NCI-H510A treated with DMSO at 0.1 percent for 48 hours (cell line): ENCODE measurements at regions not wholly inside any gene's neighbourhood (a gene's known extent, or its start where the extent isn't known, plus 50 kb on each side); places are given as distances from the start of the nearest gene placed in this dataset.

ENCODE experiments used
- DNase-seq: peaks from one replicate; lab custom pipeline; 2025; lab: John Stamatoyannopoulos, UW

DNA sequence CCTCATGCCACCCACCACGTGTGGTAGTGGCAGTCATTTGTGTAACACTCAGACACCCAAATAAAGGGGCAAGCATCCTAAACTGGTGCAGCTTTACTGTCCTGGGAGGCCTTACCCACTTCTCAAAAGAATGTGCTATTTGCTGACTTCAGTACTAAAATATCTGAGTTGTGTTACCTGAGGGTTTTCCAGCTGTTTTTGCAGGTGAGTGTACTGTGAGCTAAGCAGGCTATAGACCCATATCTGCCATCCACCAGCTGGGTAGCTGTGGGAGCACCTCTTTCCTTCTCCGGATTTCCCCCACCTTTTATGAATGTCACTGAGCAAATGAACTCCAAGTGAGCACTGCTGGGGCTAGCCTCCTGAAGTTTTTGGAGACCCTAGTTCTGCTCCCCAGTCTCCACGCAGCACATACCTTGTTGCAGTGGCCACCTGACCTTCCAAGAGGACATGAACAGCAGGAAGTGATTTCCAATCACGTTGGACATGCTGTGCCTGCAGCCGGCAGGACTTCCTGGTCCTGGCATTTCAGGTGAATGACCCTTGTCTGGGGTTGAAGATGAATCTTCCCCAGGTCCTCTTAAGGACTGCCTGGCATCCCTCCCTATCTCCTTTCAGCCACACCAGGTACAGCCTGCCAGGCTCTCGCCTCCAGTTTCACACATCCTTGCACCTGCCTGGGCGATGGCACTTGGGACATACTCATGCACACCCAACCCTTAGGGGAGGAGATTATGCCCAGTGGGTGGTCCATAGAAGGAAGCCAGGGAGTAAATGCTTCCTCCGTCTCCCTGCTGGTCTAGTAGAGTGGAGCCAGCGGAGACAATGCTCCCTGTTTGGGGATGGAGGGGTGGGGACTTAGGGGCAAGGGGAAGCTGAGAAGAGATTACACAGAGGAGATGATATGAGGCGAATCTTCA lies 109.5 kb upstream of the SPATA13 start:
- peak; percentile 13 for DNase-seq

- DNase-seq, result no peak
These were observed 107.7 kb upstream of the SPATA13 start for GRCh38 chr13:24052547-24053518.

- DNase-seq, result peak; percentile 58
These were observed 106.8 kb upstream of the SPATA13 start for GRCh38 chr13:24053519-24054251.

DNA sequence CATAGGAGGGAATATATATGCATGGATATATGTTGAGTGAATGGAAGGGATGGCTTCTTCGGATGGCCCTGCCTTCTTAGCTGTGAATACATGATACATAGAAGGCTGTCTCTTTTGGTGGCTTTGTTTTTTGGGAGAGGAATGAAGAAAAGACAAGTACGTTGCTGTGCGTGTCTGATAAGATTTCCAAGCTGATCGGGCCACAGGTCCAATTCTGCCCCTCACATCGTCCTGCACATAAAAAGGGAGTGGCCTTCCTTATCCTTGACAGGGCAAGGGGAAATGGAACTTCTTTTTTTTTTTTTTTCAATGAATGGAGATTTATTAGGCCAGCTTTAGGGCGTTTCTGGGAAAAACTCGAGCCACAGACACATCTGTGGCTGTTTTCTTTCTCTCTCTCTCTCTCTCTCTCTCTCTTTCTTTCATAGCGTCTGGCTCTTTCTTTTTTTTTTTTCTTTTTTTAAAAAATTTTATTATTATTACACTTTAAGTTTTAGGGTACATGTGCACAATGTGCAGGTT lies 103.8 kb upstream of the SPATA13 start:
- DNase-seq, result no peak

GRCh38 chr13:24060993-24061392 lies 99.5 kb upstream of the SPATA13 start:
- no peak for DNase-seq

GRCh38 chr13:24063281-24063877 lies 97.1 kb upstream of the SPATA13 start:
- no peak for DNase-seq

GRCh38 chr13:24064371-24064770 lies 96.1 kb upstream of the SPATA13 start:
- no peak for DNase-seq

GRCh38 chr13:24065176-24065575 lies 95.3 kb upstream of the SPATA13 start:
- no peak for DNase-seq

GRCh38 chr13:24066405-24067295 lies 93.9 kb upstream of the SPATA13 start:
- no peak for DNase-seq

DNA sequence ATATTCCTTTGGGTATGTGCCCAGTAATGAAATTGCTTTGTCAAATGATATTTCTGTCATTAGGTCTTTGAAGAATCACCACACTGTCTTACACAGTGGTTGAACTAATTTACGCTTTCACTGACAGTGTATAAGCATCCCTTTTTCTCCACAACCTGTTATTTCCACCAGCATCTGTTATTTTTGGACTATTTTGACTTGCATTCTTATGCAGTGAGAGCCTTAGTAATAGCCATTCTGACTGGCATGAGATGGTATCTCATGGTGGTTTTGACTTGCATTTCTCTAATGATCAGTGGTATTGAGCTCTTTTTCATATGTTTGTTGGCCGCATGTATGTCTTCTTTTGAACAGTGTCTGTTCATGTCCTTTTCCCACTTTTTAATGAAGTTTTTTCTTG lies 92.0 kb upstream of the SPATA13 start:
- no peak for DNase-seq

DNA sequence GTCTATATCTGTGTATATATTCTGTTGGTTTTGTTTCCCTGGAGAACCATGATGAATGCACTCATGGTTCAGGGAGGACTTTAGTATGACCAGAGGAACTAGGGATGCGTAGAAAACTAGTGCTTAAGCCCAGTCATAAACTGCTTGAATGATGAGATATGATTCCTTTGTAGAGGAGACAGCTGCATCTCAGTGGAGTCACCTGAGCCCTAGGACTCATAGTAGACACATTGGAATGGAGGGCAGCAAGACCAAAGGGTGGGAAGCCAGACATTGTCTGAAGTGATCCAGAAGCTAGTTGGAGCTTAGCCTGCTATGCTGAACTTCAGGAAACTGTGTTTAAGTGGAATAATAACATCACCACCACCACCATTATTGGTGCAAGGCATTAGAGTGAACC lies 89.5 kb upstream of the SPATA13 start:
- DNase-seq, result no peak

- DNase-seq, result no peak
These were observed 89.0 kb upstream of the SPATA13 start for GRCh38 chr13:24071423-24072075.

GRCh38 chr13:24073657-24074056 lies 86.9 kb upstream of the SPATA13 start:
- DNase-seq, result no peak

DNA sequence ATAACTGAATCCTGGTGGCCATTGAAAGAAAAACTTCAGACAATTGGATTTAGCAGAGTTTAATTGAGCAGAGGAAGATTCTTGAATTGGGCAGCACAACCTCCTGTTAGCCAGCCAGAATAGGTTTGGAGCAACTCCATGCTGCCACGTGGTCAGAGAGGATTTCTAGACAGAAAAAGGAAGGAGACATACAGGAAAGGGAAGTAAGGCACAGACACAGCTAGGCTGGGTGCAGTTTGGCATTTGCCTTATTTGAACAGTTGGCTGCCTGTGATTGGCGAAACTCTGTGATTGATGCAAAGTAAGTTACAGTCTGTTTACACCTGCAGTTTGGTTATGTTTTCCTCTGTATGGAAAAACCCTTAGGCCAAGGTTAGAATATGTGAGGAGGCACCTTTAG lies 85.8 kb upstream of the SPATA13 start:
- DNase-seq, result no peak

DNA sequence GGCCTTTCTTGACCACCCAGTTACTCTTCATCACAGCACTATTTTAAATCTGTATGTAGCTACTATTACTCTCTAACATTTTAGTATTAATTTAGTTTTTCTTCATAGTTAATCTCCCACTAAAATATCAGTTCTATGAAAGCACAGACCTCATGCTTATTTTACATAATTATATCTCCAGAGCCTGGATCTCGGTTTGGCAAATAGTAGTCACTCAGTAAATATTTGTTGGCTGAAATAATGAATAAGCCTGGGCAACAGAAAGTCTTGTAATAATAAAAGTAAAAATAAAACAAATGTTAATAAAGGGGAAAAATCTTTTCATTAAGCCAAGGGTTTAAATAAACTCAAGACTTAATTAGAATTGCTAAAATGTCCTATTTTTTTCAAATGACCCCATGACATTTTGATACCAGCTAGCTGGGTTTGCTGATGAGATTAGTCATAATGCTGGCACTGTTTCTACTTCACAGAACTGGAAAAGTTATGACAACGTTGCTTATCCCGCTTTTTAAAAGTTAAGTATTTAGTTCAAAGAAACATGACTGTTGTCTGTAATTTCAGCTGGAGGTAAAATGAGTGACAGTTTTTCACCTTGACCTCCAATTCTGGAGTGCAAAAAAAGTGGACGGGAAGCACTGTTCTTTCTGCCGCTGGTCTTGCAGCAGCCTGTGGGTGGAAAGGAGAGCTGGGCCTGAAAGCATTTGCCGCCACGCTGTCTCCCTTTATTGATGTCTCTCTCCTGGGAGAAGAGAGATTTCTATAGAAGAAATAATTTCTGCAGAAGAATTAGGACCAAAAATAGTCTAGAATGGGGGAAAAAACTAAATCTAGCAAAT lies 85.2 kb upstream of the SPATA13 start:
- DNase-seq, result no peak

- no peak for DNase-seq
These were observed 84.4 kb upstream of the SPATA13 start for GRCh38 chr13:24076109-24076508.

DNA sequence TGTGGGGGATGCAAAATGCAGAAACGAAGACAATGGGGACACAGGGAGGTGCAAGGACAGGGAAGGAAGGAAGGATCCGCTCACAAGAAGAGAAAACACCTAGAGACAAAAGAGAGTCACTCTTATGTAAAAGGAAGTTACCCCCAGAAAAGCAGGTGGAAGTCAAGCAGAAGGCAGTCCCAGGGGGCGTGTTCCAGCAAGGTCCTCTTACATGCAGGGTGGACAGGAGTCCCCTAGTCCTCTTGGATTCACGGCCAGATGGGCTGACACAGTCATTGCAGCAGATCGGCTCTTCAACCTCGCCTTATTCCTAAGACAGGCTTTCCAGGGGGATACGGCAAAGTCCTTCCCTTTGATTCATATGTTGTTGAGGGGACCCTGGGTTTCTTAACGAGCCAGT lies 83.9 kb upstream of the SPATA13 start:
- DNase-seq, result no peak

DNA sequence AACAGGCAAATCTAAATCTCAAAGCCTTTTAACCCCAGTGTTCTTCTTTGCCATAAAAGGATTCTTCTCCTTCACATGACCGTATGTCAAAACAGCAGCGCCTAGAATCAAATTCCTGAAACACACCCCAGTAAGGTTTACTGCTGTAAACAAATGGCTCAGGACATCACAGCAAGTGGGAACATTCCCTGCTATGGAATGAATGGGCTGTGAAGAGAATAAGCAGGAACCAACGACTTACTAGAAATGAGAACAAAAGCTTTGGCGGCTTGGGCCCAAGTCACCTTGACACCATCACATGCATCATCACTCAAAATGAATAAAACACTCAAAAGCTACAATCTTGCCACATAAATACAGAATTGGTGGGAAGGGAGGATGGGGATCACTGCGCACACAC lies 80.4 kb upstream of the SPATA13 start:
- DNase-seq, result no peak

- DNase-seq, result no peak
These were observed 79.1 kb upstream of the SPATA13 start for GRCh38 chr13:24081387-24081786.
